Ureter (tissue), 1 donor: ENCODE measurements at regions not wholly inside any gene's neighbourhood (a gene's known extent, or its start where the extent isn't known, plus 50 kb on each side); places are given as distances from the start of the nearest gene placed in this dataset.
"Not testable (repeated sequence)": the region's sequence is repeated elsewhere in the genome, so short reads cannot be mapped to it uniquely, and the experiment has no call there.

Experiments
- DNase-seq: peaks from one replicate; pipeline ENCODE4 v3.0.0-alpha.2; 2020; ENCODE audit warnings: low spot score
- donor health status: DM: yes; HTN: yes; CAD: no.

DNA sequence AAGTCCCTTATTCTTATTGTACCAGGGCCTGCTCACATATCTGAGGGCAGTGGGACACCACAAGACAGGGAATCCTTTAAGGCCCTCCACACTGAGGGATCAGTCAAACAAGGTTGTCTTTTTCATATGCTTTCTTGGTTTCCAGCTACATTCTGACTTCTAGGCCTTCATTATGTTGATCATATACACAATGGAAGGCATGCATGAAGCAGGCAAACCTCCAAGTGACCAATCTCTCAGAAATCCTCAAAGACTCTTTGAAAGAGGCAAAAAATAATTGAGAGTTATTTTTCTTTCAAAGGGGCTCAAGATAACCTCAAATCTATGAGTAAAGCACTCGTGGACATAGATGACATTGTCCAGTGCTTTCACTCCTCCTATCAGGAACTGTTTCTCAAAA lies 1195.9 kb upstream of the ACO1 start:
- no peak for DNase-seq

DNA sequence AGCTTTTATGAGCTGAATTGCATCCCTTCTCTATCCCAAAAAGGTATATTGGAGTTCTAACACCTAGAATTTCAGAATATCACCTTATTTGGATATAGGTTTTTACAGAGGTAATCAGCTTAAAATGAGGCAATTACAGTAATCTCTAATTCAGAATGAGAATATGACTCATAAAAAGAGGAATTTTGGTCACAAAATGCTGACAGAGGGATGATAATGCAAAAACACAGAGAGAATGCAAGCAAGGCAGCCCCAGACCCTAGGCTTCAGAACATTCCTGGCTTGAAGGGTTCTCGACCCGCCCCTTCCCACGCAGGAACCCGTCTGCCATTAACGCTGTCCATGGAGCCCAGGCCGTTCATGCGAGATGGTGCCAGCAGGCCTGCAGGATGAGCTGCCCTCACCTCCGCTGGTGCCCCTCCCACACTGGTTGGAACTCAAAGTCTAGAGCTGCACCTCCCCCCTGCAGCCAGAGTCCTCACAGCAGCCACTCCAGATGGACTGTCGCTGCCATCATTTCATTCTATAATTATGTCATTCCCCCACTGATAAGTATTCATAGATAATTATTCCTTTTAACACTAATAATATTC lies 1173.4 kb upstream of the ACO1 start:
- DNase-seq: no peak

DNA sequence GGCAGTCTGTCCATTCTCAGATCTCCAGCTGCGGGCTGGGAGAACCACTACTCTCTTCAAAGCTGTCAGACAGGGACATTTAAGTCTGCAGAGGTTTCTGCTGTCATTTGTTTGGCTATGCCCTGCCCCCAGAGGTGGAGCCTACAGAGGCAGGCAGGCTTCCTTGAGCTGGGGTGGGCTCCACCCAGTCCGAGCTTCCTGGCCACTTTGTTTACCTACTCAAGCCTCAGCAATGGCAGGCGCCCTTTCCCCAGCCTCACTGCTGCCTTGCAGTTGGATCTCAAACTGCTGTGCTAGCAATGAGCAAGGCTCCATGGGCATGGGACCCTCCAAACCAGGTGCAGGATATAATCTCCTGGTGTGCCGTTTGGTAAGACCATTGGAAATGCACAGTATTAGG lies 1154.5 kb upstream of the ACO1 start:
- DNase-seq: not testable (repeated sequence)

DNA sequence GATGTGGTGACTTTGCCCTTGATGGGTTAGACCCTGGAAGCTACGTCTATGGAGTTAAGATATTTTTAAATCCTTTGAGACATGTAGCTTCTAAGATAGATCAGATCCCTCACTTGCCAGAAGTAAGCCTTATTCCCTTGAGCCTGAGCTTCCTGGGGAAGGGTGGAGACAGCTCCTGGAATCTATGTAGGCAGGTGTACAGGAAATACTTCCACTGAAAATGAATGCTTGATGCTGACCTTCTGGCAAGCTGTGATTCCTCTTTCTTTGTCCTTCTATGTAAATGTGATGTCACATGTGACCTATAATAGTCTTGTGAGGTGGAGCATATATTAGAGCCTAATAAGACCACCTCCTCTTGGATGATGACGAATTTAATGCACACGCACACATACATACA lies 1152.0 kb upstream of the ACO1 start:
- DNase-seq: no peak

DNA sequence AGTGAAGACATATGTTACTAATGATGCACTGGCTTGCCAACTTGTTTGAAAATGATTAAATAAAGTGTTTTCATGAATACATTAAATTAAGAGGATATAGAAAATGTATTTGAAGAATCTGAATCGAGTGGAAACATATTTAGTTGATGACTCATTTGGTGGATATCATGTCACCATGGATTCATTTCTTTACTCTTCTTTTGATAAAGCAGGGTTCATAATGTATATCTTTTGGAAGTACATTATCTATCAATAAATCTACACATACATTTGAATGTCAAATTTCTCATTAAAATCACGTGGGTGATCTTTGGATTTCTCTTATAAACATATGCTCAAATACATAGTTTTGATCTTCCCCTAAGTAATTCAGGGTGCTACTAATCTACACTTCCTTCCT lies 1148.1 kb upstream of the ACO1 start:
- no peak for DNase-seq

DNA sequence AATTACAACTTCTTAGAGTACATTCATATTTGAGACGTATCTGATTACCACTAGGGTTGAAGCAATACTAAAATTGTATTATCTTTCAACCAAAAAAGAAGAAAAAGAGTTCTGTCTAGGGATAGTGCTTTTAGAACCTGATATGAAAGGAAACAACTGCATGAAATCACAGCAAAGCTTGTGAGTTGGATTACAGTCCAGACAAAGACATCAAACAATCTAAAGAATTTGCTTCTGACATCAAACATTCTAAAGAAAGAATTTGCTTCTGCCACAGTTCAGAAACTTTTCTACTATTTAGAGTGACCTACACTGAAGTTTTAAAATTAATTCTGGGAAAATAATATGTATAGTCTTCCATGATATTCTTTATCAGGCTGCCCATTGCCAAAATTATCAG lies 1141.1 kb upstream of the ACO1 start:
- DNase-seq: no peak

DNA sequence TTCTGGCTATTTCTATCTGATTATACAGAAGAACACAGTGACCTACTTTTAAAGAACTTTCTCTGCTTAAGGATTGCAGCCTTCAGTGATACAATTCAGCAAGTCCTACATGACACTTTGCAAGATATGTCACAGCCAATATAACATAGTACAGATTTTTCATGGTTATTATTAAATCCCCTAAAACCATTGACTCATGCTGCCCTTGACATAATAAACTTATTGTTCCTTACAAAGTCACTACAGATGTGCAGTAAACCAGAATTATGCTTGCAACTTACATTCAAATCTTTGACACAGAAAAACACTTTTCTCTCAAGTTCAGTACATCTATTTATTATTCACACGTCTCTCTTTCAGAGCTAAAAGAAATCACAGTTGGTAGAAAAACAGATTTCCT lies 1136.3 kb upstream of the ACO1 start:
- DNase-seq: no peak

DNA sequence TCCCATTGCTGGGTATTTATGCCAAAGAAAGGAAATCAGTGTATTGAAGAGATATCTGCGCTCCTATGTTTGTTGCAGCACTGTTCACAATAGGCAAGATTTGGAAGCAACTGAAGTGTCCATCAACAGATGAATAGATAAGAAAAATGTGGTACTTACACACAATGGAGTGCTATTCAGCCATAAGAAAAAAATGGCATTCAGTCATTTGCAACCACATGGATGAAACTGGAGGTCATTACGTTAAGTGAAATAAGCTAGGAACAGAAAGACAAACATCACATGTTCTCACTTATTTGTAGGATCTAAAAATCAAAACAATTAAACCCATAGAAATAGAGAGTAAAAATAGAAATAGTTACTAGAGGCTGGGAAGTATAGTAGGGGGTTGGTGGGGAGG lies 1133.1 kb upstream of the ACO1 start:
- DNase-seq: no peak

DNA sequence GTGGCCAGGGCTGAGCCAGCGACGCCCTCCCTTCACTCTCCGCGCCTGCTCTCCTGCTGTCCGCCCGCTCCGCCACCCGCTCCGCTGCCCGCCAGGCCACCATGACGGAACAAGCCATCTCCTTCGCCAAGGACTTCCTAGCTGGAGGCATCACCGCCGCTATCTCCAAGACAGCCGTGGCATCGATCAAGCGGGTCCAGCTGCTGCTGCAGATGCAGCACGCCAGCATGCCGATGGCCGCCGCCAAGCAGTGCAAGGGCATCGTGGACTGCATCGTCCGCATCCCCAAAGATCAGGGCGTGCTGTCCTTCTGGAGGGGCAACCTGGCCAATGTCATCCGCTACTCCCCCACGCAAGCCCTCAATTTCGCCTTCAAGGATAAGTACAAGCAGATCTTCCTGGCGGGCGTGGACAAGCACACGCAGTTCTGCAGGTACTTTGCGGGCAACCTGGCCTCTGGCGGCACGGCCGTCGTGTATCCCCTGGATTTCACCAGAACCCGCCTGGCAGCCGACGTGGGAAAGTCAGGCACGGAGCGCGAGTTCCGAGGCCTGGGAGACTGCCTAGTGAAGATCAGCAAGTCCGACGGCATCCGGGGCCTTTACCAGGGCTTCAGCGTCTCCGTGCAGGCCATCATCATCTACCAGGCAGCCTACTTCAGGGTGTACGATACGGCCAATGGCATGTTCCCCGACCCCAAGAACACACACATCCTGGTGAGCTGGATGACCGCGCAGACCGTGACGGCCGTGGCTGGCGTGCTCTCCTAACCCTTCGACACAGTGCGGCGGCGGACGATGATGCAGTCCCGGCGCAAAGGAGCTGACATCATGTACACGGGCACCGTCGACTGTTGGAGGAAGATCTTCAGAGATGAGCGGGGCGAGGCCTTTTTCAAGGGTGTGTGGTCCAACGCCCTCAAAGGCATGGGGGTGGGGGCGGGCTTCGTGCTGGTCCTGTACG lies 1130.4 kb upstream of the ACO1 start:
- no peak for DNase-seq

DNA sequence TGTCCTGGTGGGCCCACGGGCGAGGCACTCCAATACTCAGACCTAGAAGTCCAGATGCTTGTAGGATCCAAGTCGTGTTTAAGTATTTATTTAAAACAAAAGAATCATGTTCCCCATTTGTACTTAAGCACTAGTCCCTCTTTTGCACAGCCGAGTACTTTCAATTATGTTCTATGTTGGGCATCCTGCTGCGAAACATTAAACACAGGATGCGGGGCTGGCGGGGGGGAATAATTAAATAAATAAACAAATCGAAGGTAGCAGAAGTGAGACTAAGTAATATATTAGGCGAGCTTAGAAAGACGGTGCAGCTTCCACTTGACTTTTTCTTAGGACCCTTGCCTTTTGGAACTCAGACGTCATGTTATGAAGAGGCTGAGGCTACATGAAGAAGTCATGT lies 1129.2 kb upstream of the ACO1 start:
- no peak for DNase-seq

DNA sequence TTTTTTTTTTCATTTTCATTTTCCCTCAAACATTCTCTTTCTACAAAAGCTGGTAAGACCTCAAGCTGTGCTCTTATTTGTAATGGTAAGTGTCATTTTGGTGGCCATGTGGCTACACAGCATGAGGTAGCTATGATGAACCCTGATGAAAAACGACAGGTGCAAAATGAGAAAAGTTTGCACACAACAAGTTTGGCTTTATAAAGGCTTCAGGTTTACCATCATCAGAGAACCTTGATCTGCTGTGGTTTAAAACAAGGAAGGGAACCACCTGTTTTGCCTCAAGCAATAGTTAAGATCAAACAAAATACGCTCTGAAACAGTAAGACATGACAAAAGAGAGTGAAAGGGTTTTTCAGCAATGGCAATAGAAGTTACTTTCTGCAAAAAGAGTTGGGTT lies 1124.6 kb upstream of the ACO1 start:
- DNase-seq: no peak

DNA sequence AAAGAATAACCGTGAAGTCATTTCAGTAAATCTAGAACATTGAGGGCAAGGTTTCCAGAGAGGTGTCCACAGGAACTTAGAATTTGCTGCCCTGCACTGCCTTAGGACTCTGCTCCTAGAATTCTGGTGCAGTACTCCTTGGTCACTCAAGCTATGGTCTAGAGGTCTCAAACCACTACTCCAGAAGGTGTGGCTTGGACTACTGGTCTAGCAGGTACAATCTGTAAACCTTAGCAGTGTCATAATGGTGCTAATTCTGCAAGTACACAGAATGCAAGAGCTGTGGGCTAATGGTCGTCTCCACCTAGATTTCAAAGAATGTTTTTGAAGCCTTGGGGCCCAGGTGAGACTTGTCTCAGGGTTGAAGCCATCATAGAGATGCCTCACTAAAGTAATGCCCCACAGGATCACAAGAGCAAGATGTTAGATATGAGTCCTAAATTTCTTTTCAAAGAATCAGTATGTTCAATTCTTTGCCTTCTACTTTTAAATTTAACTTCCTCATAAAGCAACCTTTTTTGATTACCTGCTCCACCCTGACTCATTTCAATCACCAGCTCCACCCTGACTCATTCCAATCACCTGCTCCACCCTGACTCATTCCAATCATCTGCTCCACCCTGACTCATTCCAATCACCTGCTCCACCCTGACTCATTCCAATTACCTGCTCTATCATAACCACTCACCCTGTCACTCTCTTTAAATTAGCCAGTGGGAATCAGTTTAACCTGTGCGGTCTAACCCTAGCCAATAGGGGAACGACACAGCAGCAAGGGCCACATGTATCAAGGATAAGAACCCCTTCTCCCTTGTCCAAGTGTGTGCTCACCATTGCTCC lies 1111.8 kb upstream of the ACO1 start:
- no peak for DNase-seq

DNA sequence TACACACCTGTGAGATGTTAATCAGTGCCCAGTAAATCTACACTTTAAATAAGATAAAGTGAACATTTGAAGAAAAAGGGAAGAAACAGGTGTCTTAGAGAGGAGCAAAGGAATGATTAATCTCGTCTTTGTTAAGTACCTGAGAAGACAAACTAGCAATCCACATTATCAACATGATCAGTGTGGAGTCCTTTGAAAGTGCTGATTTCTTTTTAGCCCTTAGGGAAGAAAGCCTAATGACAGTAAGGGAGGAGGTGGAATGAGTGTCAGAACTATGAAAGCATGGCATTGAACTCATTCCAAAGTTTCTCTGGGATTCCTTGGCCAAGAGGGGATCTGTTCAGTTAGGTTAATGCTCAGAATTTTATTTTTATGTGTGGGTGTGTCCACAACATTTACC lies 1109.0 kb upstream of the ACO1 start:
- no peak for DNase-seq

DNA sequence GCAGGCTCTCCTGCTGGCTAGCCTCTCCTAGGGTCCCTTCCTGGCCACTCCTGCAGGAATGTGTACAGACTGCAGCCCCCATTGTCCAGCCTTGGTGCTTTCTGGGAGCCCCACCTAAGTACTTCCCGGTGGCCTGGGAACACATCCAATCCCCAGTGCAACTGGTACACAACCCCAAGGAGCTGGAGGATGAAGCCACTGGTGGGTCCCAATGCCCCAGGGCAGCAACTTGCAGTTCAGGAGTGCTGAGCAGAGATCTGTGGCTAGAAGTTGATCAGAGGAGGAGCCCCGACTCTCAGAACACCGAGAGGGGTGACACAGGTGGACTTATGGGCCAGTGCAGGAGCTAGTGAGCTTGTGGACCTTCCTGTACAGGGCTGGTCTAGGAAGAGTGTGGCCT lies 1093.7 kb upstream of the ACO1 start:
- DNase-seq: no peak

DNA sequence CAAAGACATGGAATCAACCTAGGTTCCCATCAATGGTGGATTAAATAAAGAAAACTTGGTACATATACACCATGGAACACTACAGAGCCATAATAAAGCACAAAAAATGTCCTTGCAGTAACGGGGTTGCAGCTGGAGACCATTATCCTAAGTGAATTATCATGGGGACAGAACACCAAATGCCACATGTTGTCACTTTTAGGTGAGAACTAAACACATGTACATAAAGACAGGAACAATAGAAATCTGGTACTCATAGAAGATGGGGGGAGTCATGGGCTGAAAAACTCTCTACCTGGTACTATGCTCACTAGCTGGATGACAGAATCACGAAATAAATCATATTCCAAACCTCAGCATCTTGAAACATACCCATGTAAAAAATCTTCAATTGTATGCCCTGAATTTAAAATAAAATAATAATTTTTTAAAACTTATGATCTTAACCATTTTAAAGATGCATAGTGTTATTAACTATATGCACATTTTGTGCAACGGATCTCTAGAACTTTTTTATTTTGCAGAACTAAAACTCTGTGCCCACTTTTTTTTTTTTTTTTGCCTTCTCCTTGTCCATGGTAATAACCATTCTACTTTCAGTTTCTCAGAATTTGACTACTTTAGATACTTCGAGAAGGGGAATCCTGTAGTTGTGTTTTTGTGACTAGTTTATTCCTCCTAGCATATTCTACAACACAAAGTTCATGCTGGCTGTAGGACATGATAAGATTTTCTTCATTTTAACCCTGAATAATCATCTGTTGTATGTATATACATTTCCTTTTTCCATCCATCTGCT lies 1081.6 kb upstream of the ACO1 start:
- DNase-seq: no peak

DNA sequence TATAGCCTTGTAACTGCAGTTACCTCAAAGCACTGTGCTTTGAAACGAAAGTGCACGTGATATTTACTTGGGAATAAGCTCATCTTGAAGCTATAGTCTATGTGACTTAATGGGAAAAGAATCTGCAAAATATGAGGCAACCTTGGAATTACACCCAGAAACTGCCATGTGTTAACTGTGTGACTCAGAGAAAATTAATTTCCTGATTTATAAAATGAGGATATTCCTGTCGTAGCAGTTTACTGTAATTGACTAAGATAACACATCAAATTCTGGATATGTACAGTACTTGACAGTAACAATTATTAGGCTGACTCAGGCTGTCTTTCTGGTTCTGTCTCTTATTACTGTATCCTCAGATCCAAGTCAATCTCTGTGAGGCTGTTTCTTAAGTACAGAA lies 1079.9 kb upstream of the ACO1 start:
- no peak for DNase-seq

DNA sequence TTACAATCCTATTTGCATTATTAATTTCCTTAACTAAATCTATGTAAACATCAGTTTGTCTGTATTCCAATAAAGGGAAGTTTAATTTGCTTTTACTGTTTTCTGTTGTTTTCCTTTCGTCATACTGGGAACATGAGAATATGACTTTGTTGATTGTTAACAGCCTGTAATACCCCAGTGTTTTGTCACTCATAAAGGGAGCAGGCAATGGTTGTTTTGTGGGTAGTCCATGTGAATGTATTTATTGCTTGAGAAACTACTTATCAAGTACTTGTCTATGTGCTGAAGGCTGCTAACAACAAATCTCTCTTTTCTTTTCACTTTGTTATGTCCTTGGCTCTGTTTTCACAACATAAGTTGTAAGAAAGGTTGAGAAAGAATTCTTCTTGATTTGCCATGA lies 1070.2 kb upstream of the ACO1 start:
- DNase-seq: no peak

DNA sequence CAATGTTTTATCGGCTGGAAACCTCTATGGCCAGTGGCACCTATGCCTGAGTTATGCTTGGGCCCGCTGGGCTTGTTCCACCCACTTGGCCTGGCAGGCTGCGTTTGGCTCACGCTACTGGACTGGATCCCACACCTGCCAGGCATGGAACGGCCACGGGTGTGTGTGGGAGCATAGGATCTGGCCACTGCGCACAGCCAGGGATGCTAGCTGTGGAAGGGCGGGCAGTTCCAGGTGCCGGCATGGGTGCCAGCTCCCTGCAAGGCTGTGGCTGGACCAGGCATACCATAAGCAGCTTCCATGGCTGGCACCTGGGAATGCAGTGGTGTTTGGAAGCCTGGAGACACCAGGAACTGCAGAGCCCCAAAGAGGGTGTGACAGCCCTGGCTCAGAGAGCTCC lies 1063.9 kb upstream of the ACO1 start:
- no peak for DNase-seq

DNA sequence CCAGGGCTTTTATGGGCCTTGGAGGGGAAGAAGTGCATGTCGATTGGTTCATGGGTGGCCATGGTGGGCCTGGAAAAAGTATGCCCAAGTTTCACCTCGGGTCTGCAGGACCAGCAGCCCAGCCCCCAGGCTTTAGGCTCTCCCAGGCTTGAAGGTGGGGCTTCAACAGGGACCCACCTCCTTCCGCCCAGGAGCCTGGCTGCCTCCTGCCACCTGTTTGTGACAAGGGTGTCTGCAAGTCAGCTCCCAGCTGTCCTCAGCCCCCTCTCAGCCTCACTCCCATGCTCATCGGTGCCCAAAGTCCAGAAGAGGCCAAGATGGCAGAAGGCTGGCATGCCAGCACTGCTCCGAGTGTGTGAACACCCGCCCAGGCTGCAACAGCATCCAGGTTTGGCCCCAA lies 1063.2 kb upstream of the ACO1 start:
- DNase-seq: no peak

DNA sequence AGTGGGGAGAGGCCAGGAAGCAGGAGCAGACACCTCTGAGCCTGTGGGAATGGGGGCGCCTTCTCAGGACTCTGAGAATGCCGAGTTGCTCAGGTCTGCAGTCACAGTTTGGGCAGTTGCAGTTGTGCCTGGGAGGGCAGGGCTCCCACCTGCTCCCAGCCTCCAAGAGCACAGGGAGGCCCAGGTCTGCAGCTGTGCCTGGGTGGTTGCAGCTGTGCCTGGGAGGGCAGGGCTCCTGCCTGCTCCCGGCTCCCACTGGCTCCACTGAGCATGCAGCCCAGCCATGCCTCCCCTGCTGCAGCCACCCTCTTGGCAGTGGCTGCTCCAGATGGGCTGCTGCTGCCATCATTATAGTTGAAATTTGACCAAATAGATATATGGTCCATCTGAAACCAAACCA lies 1062.8 kb upstream of the ACO1 start:
- DNase-seq: no peak

DNA sequence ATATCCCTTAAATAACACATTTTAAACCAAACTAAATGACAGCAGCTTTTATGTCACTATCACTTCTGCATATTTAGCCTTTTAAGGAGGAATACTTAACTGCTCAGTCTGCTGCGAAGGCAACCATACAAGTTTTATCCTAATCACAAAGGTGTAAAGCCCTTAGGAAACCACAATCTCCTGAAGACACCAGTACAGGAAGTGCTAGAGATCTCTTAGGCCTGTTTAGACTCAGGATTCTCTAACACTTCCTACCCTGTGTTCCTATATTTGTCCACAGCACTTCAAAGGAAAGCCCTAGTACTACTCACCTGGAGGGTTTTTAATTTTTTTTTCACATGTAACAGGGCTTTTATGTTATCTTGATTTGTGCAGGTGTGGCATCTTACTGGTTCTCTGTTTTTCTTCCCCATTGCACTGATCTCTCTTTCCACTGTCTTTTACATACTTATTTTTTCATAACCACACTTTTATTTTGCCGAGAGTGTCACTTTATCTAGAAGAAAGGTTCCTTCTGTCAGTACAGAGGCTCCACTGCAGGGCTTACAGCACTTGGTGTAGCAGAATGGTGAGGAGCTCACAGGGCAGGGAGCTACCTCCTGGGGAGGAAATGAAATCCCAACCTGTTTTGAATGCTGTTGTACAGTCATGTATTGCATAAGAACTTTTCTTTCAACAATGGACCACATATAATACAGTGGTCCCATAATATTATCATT lies 1060.6 kb upstream of the ACO1 start:
- no peak for DNase-seq
